T-cell (primary cell): ENCODE measurements at regions not wholly inside any gene's neighbourhood (a gene's known extent, or its start where the extent isn't known, plus 50 kb on each side); places are given as distances from the start of the nearest gene placed in this dataset.

Source experiments
- ATAC-seq, 4 experiments: fragments of 200-7000 bp in 3 of 4; fragments of 150-1000 bp in 1 of 4; cut with Tn5 transposase; replicated peaks in 1 of 4; 1 replicate in 3 of 4; 2 replicates in 1 of 4; pipeline ENCODE4 v1.10.0; 2021; ENCODE audit warnings: moderate library complexity in 3 of 4, mild to moderate bottlenecking in 2 of 4, moderate number of reproducible peaks in 1 of 4
- CTCF ChIA-PET, 2 donors: fragments of 300-600 bp; sonication (Branson Sonifier 250); formaldehyde crosslinking; loops; one replicate each; lab custom pipeline; 2022; ENCODE audit warnings: antibody characterized with exemption in 2 of 2; lab: Charles Lee
- POLR2A ChIA-PET, 2 donors: fragments of 300-600 bp; sonication (Branson Sonifier 250); formaldehyde crosslinking; loops; one replicate each; lab custom pipeline; 2022; ENCODE audit warnings: antibody characterized with exemption in 2 of 2; lab: Charles Lee
- DNase-seq, 35 experiments: peaks; one replicate each; pipeline versions ENCODE4 v3.0.0 to v3.0.0-alpha.2; 2013 to 2023
- H3K27ac ChIP-seq: one replicate; pipeline ENCODE4 v1.5.1; 2013; ENCODE audit warnings: low read length
- H3K27me3 ChIP-seq, 2 experiments: replicated peaks in 1 of 2; 1 replicate in 1 of 2; 2 replicates in 1 of 2; pipeline versions ENCODE4 v1.6.1 to v1.7.0; 2013; ENCODE audit warnings: low read length in 1 of 2, mixed read lengths in 1 of 2; ENCODE audit not compliant: control insufficient read depth in 2 of 2, insufficient read depth in 2 of 2; ENCODE audit errors: extremely low read depth in 1 of 2
- H3K36me3 ChIP-seq, 2 donors: 1 replicate in 1 of 2; 2 replicates in 1 of 2; pipeline versions ENCODE4 v1.6.1 to v1.7.0; 2013; ENCODE audit warnings: low read length in 1 of 2; ENCODE audit not compliant: control insufficient read depth in 2 of 2, insufficient read depth in 1 of 2; ENCODE audit errors: extremely low read depth in 1 of 2
- H3K4me1 ChIP-seq, 2 experiments: 1 replicate in 1 of 2; 2 replicates in 1 of 2; pipeline versions ENCODE4 v1.6.1 to v1.7.0; 2013; ENCODE audit warnings: low read length in 2 of 2, mixed read lengths in 1 of 2; ENCODE audit not compliant: insufficient read depth in 2 of 2, control insufficient read depth in 1 of 2; ENCODE audit errors: extremely low read depth in 1 of 2
- H3K4me3 ChIP-seq, 2 donors: 1 replicate in 1 of 2; 2 replicates in 1 of 2; pipeline versions ENCODE4 v1.5.1 to v1.7.0; 2013; ENCODE audit warnings: mild to moderate bottlenecking in 2 of 2, low read length in 1 of 2, moderate library complexity in 1 of 2; ENCODE audit not compliant: control insufficient read depth in 1 of 2; ENCODE audit errors: extremely low read depth in 1 of 2
- H3K9me3 ChIP-seq: 2 replicates; pipeline ENCODE4 v1.7.0; 2013
- H3K27ac Mint-ChIP-seq, 2 donors: one replicate each; pipeline ENCODE4 v1.8.0; 2020 to 2021; ENCODE audit warnings: mild to moderate bottlenecking in 2 of 2, mixed read lengths in 2 of 2
- H3K27me3 Mint-ChIP-seq, 2 donors: one replicate each; pipeline ENCODE4 v1.8.0; 2021 to 2022; ENCODE audit warnings: mixed read lengths in 2 of 2
- H3K36me3 Mint-ChIP-seq: one replicate; pipeline ENCODE4 v1.8.0; 2021; ENCODE audit warnings: mixed read lengths
- H3K4me1 Mint-ChIP-seq, 3 donors: one replicate each; pipeline ENCODE4 v1.8.0; 2020 to 2022; ENCODE audit warnings: mixed read lengths in 3 of 3, mild to moderate bottlenecking in 1 of 3
- H3K4me3 Mint-ChIP-seq, 3 donors: one replicate each; pipeline ENCODE4 v1.8.0; 2020 to 2022; ENCODE audit warnings: mild to moderate bottlenecking in 3 of 3, mixed read lengths in 3 of 3, moderate library complexity in 3 of 3
- H3K9me3 Mint-ChIP-seq, 3 donors: one replicate each; pipeline ENCODE4 v1.8.0; 2020 to 2022; ENCODE audit warnings: mixed read lengths in 3 of 3
- WGBS: methylation state at CpG from one replicate; pipeline ENCODE4 v1.1.5; 2013; ENCODE audit warnings: missing lambda C conversion rate; ENCODE audit not compliant: insufficient coverage; 5-methylcytosine and 5-hydroxymethylcytosine counted together

GRCh38 chr11:112730591-112730990 lies 230.6 kb upstream of the NCAM1 start:
- ATAC-seq (no peak), DNase-seq (no peak)
- no peaks in the 10 kb centered on the region for H3K36me3 ChIP-seq
- H3K9me3 ChIP-seq = no peaks in the 10 kb centered on the region
- WGBS = 74% methylated on average over 5 of the region's 5 CpGs
- no peaks in the 10 kb centered on the region for H3K4me1 ChIP-seq
- H3K4me1 Mint-ChIP-seq = no peaks in the 10 kb centered on the region
- ChIA-PET CTCF (no interaction called here), POLR2A (no interaction called here)
- peaks cover 0 to 6% of the 10 kb centered on the region in 2 experiments for H3K27me3 ChIP-seq
- H3K36me3 Mint-ChIP-seq = no peaks in the 10 kb centered on the region
- no peaks in the 10 kb centered on the region for H3K9me3 Mint-ChIP-seq
- H3K4me3 Mint-ChIP-seq = no peak overlapping the region
- H3K27ac ChIP-seq = no peak overlapping the region
- H3K27ac Mint-ChIP-seq = no peak overlapping the region
- H3K4me3 ChIP-seq = no peak overlapping the region
- H3K27me3 Mint-ChIP-seq = peaks cover 6 to 10% of the 10 kb centered on the region in 2 donors

DNA sequence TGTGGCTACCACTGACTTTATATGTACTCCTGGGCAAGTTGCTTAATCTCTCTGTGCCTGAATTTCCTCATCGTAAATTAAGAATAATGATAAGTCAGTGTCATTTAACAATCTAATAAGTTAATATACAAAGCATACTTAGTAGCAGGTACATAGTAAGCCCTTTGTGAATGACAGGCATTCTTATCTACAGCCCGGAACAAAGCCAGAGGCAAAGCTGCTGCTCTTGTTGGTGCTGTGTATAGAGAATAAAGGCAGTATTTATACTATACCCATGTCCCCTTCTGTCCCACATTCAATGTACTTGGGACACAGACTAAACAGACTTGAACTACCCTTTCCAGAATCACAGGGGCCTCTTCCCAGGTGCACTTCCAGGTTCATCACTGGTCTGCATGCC lies 229.7 kb upstream of the NCAM1 start:
- DNase-seq (no peak), ATAC-seq (no peak)
- no peak overlapping the region for H3K4me3 Mint-ChIP-seq
- no peaks in the 10 kb centered on the region for H3K9me3 ChIP-seq
- no peaks in the 10 kb centered on the region for H3K4me1 Mint-ChIP-seq
- ChIA-PET POLR2A (no interaction called here), CTCF (no interaction called here)
- H3K36me3 Mint-ChIP-seq = no peaks in the 10 kb centered on the region
- H3K4me3 ChIP-seq = no peak overlapping the region
- no peaks in the 10 kb centered on the region for H3K4me1 ChIP-seq
- WGBS = no CpG with 5 or more reads among the region's 2 CpGs
- H3K27ac Mint-ChIP-seq = no peak overlapping the region
- H3K9me3 Mint-ChIP-seq = no peaks in the 10 kb centered on the region
- H3K27me3 ChIP-seq = peaks cover 0 to 6% of the 10 kb centered on the region in 2 experiments
- H3K36me3 ChIP-seq = no peaks in the 10 kb centered on the region
- no peak overlapping the region for H3K27ac ChIP-seq
- H3K27me3 Mint-ChIP-seq = peaks cover 5 to 13% of the 10 kb centered on the region in 2 donors

DNA sequence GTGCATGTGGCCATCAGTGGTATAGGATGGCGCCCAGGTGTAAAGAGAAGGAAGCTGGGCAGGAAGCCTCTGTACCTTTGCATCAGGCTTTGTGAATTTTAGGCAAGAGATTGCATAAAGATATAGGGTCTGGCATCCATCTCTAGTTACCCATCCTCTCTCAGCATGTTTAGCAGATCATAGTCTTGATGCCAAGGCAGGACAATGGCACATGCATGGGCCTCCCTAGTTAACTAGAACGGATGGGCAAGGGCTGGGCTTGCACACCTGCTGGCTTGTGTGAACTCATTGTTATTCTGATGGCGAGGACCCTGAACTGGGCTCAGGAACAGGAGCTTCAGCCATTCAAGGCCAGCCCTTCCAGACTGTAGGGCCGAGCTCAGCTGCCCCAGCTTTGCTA lies 229.2 kb upstream of the NCAM1 start:
- Mint-ChIP-seq H3K36me3 (no peaks in the 10 kb centered on the region), H3K27me3 (peaks cover 6 to 8% of the 10 kb centered on the region in 2 donors), H3K27ac (no peak overlapping the region), H3K4me1 (no peaks in the 10 kb centered on the region), H3K9me3 (no peaks in the 10 kb centered on the region), H3K4me3 (no peak overlapping the region)
- CTCF ChIA-PET = no interaction called here
- ATAC-seq (no peak), DNase-seq (no peak)
- WGBS = 42% methylated on average over 3 of the region's 4 CpGs
- Histone ChIP-seq H3K9me3 (no peaks in the 10 kb centered on the region), H3K36me3 (no peaks in the 10 kb centered on the region), H3K4me1 (no peaks in the 10 kb centered on the region), H3K27ac (no peak overlapping the region), H3K4me3 (no peak overlapping the region), H3K27me3 (peaks cover 0 to 6% of the 10 kb centered on the region in 2 experiments)
- POLR2A ChIA-PET = no interaction called here

- Mint-ChIP-seq H3K36me3 (no peaks in the 10 kb centered on the region), H3K4me3 (no peak overlapping the region), H3K27ac (no peak overlapping the region), H3K4me1 (no peaks in the 10 kb centered on the region), H3K27me3 (peaks cover 4 to 5% of the 10 kb centered on the region in 2 donors), H3K9me3 (no peaks in the 10 kb centered on the region)
- peaks cover 0 to 9% of the 10 kb centered on the region in 2 experiments for H3K27me3 ChIP-seq
- 6% methylated on average over 3 of the region's 3 CpGs for WGBS
- no peak for ATAC-seq
- H3K4me1 ChIP-seq = no peaks in the 10 kb centered on the region
- ChIA-PET CTCF (no interaction called here), POLR2A (no interaction called here)
- DNase-seq = no peak
- H3K9me3 ChIP-seq = no peaks in the 10 kb centered on the region
- H3K4me3 ChIP-seq = no peak overlapping the region
- no peaks in the 10 kb centered on the region for H3K36me3 ChIP-seq
- no peak overlapping the region for H3K27ac ChIP-seq
Measured at GRCh38 chr11:112734207-112734606, 227.0 kb upstream of the NCAM1 start.

GRCh38 chr11:112735470-112735869 lies 225.8 kb upstream of the NCAM1 start:
- H3K27me3 ChIP-seq = peaks cover 0 to 9% of the 10 kb centered on the region in 2 experiments
- no peak overlapping the region for H3K27ac ChIP-seq
- Mint-ChIP-seq H3K9me3 (no peaks in the 10 kb centered on the region), H3K4me3 (no peak overlapping the region), H3K27ac (no peak overlapping the region), H3K36me3 (no peaks in the 10 kb centered on the region), H3K4me1 (no peaks in the 10 kb centered on the region), H3K27me3 (peaks cover 4 to 5% of the 10 kb centered on the region in 2 donors)
- WGBS = 70% methylated on average over 1 of the region's 2 CpGs
- H3K4me1 ChIP-seq = no peaks in the 10 kb centered on the region
- no peak overlapping the region for H3K4me3 ChIP-seq
- ChIA-PET CTCF (no interaction called here), POLR2A (no interaction called here)
- H3K36me3 ChIP-seq = no peaks in the 10 kb centered on the region
- no peaks in the 10 kb centered on the region for H3K9me3 ChIP-seq
- DNase-seq (no peak), ATAC-seq (no peak)

DNA sequence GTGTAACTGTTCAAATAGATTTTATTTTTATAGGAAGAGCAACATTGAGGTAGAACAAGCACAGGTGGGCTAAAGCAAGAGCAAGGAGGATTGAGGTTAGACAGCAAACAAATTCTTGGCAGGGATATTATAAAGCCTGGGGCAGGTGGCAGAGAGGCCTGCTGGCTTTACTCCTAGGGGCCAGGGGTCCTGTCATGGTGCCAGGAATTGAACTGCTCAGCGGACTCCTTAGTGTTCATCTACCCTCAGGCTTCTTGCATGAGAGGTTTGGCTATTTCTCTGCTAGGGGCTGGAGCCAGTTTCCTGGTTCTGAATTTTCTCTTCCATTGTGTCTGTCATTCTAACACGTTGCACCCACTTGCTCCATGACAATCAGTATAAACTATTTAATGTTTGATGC lies 217.2 kb upstream of the NCAM1 start:
- Histone ChIP-seq H3K4me3 (no peak overlapping the region), H3K27me3 (peaks cover 0 to 13% of the 10 kb centered on the region in 2 experiments), H3K36me3 (no peaks in the 10 kb centered on the region), H3K4me1 (no peaks in the 10 kb centered on the region), H3K9me3 (no peaks in the 10 kb centered on the region), H3K27ac (no peak overlapping the region)
- no peak overlapping the region for H3K4me3 Mint-ChIP-seq
- ATAC-seq (no peak), DNase-seq (no peak)
- ChIA-PET POLR2A (no interaction called here), CTCF (no interaction called here)
- WGBS = 20% methylated on average over 1 of the region's 2 CpGs
- no peaks in the 10 kb centered on the region for H3K36me3 Mint-ChIP-seq
- H3K4me1 Mint-ChIP-seq = peaks cover 0 to 2% (median 0%) of the 10 kb centered on the region in 3 donors
- no peaks in the 10 kb centered on the region for H3K9me3 Mint-ChIP-seq
- no peak overlapping the region for H3K27ac Mint-ChIP-seq
- peaks cover 19 to 38% of the 10 kb centered on the region in 2 donors for H3K27me3 Mint-ChIP-seq

DNA sequence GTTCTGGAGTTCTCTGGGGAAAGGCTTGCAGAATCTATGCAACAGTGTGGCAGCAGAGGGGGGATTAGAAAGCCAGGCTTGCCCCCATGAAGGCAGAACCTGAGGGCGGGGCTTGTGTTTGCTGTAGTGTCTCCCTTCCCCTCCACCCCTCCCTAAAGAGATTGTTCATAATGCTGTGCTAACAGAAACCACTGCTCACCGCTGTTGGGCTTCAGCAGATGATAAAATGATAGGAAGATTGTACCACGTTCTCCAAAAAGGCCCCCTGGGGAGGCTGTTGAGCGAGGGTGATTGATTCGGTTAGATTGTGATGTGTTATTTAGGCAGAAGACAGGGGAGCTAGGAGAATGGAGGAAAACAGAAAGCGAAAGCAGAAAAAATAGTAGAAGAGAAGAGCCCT lies 215.2 kb upstream of the NCAM1 start:
- Mint-ChIP-seq H3K4me3 (no peak overlapping the region), H3K36me3 (no peaks in the 10 kb centered on the region), H3K27me3 (peaks cover 19 to 38% of the 10 kb centered on the region in 2 donors), H3K27ac (no peak overlapping the region), H3K4me1 (peaks cover 0 to 2% (median 0%) of the 10 kb centered on the region in 3 donors), H3K9me3 (no peaks in the 10 kb centered on the region)
- POLR2A ChIA-PET = no interaction called here
- H3K9me3 ChIP-seq = no peaks in the 10 kb centered on the region
- ATAC-seq (no peak), DNase-seq (no peak)
- no peak overlapping the region for H3K27ac ChIP-seq
- no peaks in the 10 kb centered on the region for H3K36me3 ChIP-seq
- H3K4me3 ChIP-seq = no peak overlapping the region
- H3K4me1 ChIP-seq = no peaks in the 10 kb centered on the region
- CTCF ChIA-PET = no interaction called here
- 62% methylated on average over 5 of the region's 6 CpGs for WGBS
- H3K27me3 ChIP-seq = peaks cover 0 to 13% of the 10 kb centered on the region in 2 experiments
